A673 (cell line): ENCODE measurements at regions not wholly inside any gene's neighbourhood (a gene's known extent, or its start where the extent isn't known, plus 50 kb on each side); places are given as distances from the start of the nearest gene placed in this dataset.

ENCODE experiments used
- EZH2 ChIP-seq: fragments of 200-600 bp; sonication (generic); IDR thresholded peaks from 2 replicates; pipeline ENCODE4 v1.6.1; 2017; ENCODE audit warnings: borderline replicate concordance, low read depth, mild to moderate bottlenecking, mixed read lengths, antibody characterized with exemption, low read length; ENCODE audit not compliant: poor library complexity, severe bottlenecking
- TF ChIP-seq, protein P1 (sequence below): fragments of 300-800, 200-600 bp; sonication (generic); conservative IDR thresholded peaks from 2 replicates; pipeline ENCODE4 v1.5.1; 2017; ENCODE audit warnings: low read depth, mild to moderate bottlenecking, antibody characterized with exemption, low read length, moderate library complexity, mixed read lengths

DNA sequence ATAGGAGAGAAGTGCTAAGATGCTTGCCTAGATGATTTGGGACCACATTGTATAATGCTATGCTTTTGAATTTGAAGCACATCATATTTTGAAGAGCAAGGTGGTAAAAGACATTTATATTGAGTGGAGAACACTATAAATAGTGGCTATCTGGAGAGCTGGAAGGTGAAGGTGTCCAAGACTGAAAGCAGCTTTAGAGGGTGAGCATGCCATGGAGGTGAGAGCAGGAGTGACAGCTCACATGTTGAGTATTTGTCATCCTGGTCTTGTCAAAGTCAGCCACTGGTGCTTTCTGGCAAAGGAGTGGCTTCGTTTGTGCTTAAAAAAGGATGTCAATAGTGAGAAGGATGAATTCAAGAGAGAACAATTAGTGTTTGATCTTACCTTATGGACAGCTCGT is 225.9 kb downstream of the COG6 start:
- TF ChIP-seq, protein P1, sequence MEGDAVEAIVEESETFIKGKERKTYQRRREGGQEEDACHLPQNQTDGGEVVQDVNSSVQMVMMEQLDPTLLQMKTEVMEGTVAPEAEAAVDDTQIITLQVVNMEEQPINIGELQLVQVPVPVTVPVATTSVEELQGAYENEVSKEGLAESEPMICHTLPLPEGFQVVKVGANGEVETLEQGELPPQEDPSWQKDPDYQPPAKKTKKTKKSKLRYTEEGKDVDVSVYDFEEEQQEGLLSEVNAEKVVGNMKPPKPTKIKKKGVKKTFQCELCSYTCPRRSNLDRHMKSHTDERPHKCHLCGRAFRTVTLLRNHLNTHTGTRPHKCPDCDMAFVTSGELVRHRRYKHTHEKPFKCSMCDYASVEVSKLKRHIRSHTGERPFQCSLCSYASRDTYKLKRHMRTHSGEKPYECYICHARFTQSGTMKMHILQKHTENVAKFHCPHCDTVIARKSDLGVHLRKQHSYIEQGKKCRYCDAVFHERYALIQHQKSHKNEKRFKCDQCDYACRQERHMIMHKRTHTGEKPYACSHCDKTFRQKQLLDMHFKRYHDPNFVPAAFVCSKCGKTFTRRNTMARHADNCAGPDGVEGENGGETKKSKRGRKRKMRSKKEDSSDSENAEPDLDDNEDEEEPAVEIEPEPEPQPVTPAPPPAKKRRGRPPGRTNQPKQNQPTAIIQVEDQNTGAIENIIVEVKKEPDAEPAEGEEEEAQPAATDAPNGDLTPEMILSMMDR, result no peak
- TF ChIP-seq EZH2, result no peak
